Epithelial cell of proximal tubule (primary cell): ENCODE measurements at regions not wholly inside any gene's neighbourhood (a gene's known extent, or its start where the extent isn't known, plus 50 kb on each side); places are given as distances from the start of the nearest gene placed in this dataset.

Experiments used
- DNase-seq: peaks from one replicate; pipeline ENCODE4 v3.0.0-alpha.2; 2011; ENCODE audit warnings: low read depth
- H3K4me3 ChIP-seq: 2 replicates; pipeline ENCODE4 v1.5.1; 2011; ENCODE audit warnings: low read depth, mild to moderate bottlenecking, low read length
- TF ChIP-seq, protein P1 (sequence below): conservative IDR thresholded peaks from 2 replicates; pipeline ENCODE4 v1.5.1; 2012; ENCODE audit warnings: low read depth, mild to moderate bottlenecking, low read length

- TF ChIP-seq, protein P1, sequence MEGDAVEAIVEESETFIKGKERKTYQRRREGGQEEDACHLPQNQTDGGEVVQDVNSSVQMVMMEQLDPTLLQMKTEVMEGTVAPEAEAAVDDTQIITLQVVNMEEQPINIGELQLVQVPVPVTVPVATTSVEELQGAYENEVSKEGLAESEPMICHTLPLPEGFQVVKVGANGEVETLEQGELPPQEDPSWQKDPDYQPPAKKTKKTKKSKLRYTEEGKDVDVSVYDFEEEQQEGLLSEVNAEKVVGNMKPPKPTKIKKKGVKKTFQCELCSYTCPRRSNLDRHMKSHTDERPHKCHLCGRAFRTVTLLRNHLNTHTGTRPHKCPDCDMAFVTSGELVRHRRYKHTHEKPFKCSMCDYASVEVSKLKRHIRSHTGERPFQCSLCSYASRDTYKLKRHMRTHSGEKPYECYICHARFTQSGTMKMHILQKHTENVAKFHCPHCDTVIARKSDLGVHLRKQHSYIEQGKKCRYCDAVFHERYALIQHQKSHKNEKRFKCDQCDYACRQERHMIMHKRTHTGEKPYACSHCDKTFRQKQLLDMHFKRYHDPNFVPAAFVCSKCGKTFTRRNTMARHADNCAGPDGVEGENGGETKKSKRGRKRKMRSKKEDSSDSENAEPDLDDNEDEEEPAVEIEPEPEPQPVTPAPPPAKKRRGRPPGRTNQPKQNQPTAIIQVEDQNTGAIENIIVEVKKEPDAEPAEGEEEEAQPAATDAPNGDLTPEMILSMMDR: peak; percentile 46
- no peak overlapping the region for H3K4me3 ChIP-seq
- DNase-seq: no peak
These were observed 290.2 kb upstream of the VCX start for GRCh38 chrX:7552760-7553159.

DNA sequence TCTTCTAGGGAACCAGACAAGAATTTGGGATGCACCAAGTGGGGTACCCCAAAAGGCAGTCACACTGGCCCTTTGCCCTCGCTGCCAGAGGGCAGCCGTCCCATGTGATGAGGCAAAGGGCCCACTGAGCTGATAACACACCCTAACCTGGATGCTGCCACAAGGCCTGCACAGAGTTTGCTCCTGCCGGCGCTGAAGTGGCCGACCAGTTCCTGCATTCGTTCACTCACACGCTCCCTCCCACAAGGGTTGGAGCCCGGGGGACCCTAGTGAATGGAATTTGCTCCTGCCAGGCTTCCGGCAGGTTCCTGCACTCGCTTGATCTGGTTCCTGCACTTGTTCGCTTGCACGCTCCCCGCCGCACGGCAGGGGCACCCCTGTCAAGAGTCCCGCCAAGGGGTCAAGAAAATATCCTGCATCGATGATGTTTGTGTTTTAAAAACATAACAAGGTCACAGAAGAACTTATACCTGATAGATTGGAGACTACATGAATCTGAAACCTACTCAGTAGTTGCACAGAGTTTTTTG is 296.4 kb upstream of the VCX start:
- TF ChIP-seq, protein P1: no peak
- no peak for DNase-seq
- no peak overlapping the region for H3K4me3 ChIP-seq

DNA sequence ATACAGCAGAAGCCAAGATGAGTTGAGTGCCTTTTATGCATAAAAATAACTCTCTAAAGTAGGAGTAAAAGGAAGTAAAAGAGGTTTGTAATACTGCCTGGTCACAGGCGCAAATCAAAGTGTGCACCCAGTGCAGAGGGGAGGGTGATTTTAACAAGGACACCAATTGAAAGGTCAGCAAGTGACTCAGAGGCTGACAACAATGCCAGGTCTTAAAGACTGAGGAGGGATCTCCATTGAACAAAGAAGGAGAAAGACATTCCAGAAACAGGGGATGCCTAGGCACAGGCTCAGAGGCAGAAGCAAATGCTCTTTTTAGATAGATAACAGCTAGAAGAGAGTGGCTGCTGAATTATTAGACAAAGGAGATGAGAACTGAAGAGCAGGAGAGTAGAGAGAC is 297.4 kb upstream of the VCX start:
- no peak for DNase-seq
- no peak overlapping the region for H3K4me3 ChIP-seq
- TF ChIP-seq, protein P1: no peak

DNA sequence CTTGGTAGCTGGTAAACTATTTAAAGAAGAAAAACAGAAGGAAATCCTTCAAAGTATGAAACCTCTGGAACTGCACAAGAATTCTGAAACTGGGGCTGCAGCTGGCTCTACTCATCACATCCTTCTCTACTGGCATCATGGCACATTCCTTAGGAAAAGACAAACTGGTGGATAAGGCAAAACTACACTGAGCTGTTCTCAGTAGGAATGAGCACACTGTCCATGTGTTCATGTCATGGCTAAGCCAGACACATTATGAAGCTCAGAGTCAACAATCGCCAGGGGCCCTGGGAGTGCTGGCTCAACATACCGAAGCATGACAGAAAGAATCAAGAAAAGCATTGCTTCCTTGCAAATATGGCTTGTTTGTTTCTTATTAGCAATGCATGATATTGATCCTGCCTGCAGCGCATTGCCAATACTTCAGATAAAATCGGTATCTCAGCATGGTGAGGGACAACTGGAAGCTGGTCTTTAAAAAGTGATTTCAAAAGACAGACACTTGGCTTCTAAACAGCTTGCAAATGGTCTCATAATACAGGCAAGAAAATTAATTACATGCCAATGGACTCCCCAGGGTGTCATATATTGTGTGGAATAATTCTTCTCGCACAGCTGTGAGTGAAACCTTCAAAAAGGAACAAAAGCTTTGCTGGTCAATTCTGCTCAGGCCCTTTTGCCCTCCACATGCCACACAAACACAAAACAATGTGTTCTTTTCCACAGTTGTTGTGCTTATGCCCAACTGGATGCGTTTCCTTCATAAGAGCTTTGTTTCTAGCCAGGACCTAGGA is 300.2 kb upstream of the VCX start:
- H3K4me3 ChIP-seq: no peak overlapping the region
- TF ChIP-seq, protein P1: no peak
- no peak for DNase-seq

GRCh38 chrX:7522860-7523259 is 320.1 kb upstream of the VCX start:
- no peak overlapping the region for H3K4me3 ChIP-seq
- no peak for DNase-seq
- TF ChIP-seq, protein P1: no peak

DNA sequence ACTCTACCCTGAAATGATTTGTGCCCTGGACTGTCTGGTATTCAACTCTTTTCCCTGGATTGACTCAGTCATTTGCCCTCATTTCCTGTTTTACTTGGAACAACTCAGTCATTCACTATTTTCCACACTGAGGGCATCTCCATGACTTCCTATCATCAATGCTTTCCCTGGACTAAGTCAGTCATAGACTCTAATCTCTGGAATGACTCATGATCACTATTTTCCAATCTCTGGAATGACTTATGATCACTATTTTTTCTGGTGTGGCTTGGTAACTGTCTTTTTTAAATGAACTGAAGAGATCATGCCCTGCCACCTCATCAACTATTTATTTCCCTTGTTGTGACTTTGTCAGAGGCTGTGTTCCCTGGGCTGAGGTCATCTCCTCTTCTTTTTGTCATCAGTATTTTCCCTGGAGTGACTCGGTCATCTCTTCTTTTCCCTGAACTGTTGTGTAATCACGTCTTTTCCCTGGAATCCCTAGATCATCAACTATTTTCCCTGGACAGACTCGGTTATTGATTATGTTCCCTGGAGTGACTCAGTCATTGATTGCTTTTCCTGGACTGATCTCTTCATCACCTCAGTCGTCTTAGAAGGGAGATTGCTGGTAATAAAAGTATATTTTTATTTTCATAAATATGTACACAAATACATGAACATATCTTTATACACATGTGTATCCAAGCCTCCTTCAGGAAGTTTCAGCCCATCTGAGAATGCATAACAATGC is 327.1 kb upstream of the VCX start:
- DNase-seq: peak; percentile 23
- H3K4me3 ChIP-seq: no peak overlapping the region
- TF ChIP-seq, protein P1: no peak
